NOMO-1 treated with dmso at 0.1 percent for 144 hours (cell line): ENCODE measurements at regions not wholly inside any gene's neighbourhood (a gene's known extent, or its start where the extent isn't known, plus 50 kb on each side); places are given as distances from the start of the nearest gene placed in this dataset.

Experiments used
- DNase-seq: peaks from one replicate; lab custom pipeline; 2025; ENCODE audit not compliant: unreplicated experiment; lab: John Stamatoyannopoulos, UW

DNA sequence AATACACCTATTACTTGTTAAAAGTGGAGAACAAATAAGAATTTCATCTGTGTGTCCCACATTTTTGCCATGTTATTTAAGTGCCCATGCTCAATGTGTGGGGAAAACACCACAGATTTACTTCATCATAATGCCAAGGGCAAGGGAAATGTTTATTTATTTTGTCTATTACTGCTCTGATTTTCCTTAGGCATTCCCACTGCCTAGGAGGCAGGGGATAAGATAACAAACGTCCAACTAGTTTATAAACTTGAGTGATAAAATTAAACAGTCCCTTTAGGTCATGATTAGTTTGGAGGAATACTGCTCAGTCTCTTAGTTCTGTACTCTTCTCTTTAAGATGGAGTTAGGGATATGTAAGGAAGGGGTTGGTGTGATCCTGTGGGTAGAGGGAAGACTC lies 598.4 kb upstream of the MARCKS start:
- DNase-seq = no peak

DNA sequence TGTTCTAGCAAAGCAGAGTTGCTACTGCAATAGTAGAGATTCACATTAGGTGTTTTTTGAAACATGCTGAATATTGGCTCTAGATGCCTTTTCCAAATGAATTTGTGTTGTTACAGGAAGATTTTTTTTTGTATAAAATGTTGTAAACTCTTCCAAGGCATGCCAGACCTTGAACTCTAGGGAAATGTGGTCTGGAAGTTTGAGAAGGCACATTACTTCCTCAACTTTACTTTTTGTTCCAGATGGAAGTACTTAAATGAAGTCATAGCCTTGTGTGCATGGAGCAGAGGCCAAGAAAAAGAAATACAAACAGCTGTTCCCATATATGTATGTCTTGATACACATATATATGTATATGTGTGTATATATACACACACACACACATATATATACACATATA lies 585.7 kb upstream of the MARCKS start:
- DNase-seq = no peak

DNA sequence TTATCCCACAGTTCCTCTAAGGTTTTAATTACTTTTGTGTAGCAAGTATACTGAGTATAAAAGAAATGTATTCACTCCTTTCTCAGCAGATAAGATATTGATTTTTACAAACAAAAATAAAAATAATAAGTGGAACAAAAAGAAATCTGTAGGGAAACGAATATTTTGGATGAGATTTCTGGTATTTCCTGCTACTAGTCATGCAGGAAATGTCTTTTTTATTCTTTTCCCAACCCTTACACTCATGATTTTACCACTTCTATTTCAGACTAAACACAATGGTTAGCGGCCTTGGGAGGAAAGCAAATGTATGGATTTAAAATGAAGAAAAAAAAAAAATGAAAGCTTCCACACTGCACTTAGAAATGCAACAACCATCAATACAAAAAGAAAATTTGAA lies 580.5 kb upstream of the MARCKS start:
- no peak for DNase-seq

DNA sequence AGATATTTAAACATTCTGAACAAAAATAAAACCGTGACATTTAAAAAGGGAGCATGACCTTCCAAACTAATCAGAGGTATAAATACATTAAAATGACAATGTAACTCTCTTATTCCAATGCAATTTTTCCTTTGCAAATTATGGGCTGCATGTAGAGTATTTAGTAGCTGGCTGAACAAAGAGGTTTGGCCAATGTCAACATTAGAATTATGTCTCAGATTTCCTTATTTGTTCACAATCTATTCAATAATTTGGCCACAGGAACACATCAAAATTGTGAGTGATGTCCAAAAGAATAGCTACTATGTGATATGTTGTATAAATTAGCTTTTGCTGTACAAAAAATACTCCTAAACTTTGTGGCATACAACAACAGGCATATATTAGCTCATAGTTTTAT lies 580.0 kb upstream of the MARCKS start:
- no peak for DNase-seq

DNA sequence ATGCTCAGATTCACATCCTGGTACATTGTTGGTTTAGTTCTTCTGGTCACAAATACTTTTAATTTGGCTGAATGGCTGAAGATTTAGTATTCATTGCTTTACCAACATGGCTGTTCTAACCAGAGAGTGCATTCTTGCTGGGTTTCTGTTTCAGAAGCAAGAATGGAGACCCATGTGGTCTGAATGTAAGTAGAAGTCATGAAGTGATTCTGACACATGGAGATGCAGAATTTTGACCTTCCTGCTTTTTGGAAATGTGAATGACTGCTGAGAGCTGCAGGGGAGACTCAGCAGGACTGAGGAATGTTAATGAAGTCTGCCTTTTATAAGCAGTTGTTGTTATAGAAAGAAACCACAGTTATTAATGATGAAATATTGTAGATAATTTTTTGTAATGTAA lies 576.1 kb upstream of the MARCKS start:
- DNase-seq = no peak

DNA sequence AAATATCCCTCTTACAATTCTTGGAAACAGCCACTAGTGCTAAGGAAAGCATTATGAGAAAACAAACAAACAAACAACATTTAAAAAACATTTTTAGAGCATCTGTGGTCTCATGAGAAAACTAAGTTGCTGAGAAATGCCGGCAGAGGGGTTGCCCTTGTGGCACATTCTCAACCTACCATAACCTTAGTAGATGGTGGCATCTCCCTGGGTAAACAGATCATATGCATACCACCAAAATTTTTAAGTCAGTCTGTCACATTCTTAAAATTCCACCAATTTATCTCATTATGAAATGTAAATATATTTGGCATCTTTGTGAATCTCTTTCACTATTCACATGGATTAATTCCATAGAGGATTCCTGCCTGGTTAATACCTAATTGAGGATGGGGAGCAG lies 575.7 kb upstream of the MARCKS start:
- no peak for DNase-seq

DNA sequence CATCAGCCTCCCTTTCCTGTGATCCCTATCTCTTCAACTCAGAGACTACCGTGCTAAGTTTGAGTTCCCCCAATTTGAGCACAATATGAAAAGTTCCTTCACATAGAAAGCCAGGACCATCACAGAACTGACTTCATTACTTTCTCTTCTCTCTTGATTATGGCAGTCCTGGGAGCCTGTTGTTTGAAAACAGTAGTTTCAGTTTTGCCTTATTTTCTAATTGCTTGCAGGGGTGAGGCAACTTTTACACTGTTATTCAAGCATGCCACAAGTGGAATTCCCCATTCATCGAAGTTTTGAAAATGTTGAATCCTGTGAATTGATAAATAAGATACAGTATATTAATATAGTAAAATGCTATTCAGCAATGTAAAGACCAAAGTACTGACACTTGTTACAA lies 569.7 kb upstream of the MARCKS start:
- no peak for DNase-seq

DNA sequence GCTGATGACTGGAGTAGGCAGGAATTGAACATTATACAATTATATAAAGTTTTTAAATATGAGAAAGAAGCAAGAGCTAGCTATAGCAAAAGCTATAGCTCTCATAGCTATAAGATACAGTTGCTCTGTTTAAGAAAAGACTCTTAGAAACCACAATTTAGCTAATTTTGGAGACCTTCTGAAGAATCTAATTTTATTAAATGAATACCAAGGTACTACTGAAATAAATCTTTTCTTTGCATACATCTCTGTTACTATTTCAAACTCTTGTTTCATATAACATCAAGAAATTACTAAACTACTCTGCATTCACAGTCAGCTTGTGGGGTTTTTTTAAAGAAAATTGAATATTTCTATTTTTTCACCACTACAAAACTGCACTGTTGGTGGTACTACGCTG lies 568.7 kb upstream of the MARCKS start:
- DNase-seq = no peak

DNA sequence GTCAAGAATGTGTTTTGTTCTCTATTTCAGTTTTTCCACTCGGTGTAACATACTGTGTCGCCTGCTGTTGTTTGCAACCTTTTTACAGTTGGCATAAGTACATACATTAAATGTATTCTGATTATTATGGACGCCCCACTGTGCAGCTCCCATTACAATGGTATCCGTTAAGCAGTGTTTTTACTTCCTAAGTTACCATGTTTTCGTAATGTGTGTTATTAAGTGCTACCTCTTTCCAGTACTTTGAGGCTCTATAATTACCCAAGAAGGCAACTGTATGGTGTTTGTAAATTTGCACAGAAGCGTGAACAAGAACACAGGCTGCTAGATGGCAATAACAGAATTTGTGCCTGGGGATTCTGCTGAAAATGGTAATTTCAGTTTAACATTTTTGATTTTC lies 568.0 kb upstream of the MARCKS start:
- no peak for DNase-seq

DNA sequence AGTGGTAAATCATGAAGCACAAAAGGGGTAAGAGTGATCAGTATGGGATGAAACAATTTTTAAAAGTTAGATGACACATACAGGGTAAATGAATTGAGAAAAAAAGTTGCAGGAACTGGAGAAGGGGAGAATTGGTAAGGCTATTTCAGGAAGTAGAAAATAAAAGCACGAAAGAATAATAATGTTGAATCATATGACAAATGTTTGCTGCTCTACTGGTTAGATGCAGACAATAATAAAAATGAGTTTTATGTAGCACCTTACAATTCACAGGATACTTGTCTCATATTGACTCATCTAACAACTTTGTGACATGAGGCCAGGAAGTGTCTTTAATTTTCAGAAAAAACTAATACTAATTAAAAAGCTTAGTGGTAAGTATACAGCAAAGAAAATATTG lies 566.5 kb upstream of the MARCKS start:
- no peak for DNase-seq

DNA sequence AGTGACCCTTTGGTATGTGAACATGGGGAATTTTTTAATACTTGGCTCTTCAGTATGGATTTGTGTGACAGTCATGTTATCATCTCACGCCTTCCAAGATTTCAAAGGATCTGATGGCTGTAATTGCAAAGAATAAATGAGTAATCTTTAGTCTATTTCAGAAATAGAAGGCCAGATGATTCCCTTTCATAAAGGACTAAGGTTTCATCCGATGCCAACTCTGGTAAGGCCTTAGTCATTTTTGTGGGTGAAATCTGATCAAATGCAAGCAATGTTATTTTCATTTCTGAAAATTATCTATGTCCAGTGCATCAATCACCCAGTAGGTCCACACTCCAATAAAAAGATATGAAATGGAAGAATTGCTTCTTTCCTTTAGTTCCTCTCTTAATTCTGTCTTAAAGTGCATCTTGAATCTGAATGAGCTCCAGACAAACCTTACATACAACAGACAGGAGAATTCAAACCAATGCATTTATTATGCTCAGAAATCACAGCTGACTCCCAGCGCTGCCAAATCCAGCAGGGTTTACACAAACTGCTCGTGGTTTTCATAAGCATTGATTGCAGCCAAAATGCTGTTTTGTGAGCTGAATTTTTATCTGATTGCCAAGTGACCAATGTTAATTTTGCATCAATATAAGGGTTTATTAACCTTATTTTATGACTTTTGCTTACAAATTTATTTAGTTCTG lies 565.2 kb upstream of the MARCKS start:
- no peak for DNase-seq

DNA sequence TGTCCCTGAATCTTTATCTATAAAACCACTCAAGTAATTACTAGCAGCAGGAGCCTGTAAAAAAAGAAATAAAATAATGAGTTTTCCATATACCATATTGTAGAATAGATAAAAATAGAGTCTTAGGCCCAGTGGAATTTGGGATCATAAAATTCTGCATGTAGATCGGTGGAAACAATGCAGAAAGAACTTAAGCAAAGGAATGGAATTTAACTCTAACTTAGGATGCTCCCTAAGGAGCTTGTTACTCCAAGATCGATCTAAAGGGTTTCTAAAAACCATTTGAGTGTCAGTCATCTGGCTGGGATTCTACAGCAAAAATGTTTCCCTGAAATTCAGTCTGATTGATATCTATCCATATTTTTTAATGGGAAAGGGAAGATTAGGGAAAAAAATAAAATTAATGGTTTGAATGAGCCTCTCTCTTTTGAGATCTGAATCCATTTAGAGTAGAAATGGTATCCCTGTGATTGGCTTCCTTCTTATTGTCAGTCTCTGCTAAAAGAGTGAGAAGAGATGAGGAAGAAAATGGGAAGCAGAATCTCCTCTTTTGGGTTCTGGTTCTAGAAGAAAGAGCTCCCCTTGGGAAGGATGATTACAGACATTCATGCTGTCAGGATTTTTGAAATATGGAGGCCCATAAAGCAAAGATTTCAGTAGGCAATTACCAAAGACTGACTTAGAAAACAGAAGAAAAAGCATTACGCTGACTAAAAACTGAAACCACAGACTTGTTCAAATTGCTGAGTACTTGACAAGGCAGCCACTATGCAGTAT lies 564.3 kb upstream of the MARCKS start:
- no peak for DNase-seq

DNA sequence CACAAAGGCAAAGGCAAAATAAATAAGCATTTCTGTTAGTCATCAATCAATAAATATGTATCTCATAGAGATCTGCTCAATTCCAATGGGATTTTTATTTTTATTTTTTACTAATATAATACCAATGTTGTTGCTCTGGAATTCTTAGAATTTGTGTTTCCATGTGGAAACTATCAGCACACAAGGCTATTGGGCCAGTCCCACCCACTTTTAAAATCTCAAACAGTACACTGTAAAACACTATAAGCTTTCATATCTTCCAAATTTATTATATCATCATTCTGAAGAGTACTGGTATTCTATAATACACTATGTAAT lies 563.8 kb upstream of the MARCKS start:
- no peak for DNase-seq

DNA sequence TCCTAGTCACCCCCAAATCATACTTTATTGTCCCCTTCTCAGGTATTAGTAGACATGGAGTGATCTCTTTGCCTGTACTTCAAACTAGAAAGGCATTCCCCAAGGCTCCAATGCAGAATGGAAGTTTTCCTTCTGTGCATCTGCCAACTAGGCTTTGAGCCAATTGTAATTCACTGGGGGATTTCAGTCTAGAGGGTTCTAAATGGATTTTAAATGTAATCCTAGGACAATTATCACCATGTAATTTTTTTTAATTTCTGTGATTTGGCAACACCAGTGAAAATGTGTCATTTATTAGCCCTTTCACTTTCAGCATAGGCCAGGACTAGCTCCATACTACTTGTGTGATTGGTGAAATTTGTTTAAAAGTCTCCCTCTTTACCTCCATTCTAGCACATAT lies 557.6 kb upstream of the MARCKS start:
- DNase-seq = no peak

DNA sequence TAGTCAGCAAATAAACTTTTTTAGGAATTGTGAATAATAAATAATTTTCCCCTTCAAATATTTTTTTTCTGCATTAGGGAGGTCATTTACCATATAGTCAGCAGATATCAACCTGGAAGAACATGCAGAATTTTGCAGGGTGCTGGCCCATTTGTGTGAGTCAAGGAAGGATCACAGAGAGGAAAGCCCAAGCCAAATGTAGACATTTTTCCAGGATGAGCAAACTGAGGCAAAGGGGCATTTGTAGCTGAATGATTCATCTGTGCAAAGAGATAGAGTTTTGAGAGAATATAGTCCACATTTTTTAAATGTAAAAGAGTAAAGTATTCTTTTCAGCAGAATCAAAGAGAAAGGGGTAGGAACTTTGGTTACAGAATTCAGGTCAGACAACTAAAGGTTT lies 555.5 kb upstream of the MARCKS start:
- DNase-seq = no peak

DNA sequence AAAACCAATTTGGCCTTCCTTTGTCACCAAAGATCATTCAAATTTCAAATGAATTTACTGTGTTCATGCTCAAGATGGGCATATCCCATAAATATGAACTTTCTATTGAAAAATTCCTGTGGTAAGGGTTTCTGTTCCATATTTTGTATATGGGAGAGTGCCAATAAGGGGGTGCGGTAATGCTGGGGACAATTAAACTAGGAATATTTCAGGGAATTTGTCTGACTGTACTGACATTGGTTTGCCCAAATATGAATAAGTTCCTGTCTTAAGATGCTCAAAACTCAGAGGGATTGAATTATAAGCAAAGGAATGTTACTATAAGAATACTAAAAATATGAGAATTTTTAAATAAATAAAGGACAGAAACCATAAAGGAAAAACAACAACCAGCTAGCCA lies 553.0 kb upstream of the MARCKS start:
- DNase-seq = no peak

DNA sequence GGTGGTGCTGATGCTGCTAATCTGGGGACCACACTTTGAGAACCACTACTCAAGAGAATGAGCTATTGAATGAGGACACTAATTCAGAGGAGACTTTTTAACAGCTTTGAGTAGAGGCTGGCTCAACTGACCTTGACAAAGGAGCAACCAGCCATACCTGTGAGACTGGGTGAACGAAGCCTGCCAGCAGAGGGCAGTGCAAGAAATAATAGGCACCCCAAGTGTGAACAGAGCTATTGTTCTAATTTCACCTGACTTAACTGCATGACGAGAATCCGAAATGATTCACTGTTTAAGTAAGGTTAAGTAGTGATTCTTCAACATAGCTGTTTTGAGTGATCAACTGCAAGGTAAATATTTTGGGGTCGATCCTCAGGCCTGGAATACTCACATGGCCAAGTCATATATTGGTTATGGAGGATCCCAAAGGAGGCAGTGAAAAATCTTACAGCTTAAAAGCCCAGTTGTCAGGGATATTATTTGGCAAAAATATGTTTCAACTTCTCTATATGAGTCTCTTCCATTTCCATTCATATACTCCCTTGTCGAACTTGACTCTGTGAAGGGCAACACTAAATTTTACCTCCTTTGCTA lies 550.5 kb upstream of the MARCKS start:
- DNase-seq = no peak

DNA sequence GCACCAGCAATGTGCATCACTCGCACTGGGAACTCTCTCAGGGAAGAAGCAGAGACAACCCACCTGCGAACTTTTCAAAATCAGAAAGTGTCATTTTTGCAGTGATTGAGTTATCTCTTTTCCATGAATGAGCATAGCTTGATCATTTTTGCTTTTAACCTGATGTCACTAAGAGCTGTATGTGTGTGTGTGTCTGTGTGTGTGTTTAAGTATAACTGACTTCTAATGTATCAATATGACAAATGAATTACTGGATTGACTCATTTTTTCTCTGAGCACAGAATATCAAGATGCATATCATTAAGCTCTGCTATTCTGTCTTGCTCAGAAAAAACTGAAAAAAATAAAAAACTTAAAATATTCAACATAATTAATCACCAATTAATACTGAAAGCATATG lies 548.9 kb upstream of the MARCKS start:
- no peak for DNase-seq

DNA sequence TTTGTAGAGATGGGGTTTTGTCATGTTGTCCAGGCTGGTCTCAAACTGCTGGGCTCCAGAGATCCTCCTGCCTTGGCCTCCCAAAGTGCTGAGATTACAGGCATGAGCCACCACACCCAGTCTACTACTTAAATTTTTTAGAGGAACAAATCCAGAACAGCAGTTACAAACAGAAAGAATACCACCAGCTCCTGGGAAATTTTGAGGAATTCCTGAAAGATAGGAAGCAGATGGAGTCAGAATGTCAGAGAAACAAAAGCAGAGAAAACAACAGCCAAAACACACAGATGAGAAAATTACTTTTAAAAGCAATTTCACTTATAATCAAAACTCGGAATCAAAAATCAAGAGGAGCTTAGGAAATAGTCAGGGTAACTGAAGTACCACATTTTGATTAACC lies 543.3 kb upstream of the MARCKS start:
- DNase-seq = no peak

DNA sequence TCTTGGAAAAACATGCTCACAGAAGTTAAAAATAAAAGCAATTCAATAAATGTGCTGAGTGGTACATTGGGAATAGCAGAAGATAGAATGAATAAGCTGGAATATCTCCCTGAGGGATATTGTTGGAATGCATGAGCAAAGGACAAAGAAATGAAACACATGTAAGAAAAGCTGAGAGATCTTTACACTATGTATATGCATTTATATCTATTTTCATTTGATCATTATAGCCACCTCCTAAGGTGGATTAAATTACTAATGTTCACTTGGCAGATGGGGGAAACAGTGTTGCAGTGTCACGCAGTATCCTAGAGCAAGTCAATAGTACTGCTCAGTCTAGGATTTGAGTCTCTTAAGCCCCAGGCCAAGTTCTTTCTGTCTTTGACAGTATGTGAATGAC lies 542.0 kb upstream of the MARCKS start:
- DNase-seq = no peak

DNA sequence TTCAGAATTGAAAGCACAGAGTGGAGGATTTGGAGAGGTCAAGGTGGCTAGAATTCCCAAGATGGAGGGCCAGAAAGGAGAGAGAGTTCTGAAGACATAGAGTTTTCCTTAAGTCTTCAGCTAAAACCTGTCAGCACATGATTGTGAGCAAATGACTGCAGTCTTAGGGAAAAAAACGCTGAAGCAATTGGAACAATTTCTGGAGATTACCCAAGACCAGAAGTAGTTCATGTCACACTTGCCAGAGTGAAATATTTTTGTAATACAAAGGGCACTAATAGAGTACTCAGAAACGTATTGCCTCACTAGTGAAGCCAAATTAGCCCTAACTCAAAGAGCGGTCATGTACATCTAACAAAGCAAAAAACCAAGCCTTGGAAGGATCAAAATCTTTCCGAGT lies 541.3 kb upstream of the MARCKS start:
- no peak for DNase-seq

DNA sequence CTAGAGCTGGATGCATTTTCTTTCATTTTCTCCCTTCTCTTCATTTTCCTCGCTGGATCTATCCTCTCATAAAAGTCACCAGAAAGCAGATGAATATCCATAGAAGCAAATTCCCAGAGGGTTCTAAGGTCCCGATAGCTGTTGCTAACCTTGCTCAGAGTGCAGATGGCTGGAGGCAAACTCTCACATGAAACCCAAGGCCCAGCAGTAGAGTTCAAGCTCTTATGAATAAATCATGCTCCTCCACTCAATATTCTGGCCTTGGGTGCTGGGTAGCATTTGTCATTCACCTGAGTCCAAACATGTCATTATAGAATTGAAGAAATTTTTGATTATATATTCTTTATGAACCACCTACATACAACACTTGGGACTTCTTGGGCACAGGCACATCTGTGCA lies 539.7 kb upstream of the MARCKS start:
- no peak for DNase-seq
